ENCODE measurements at regions not wholly inside any gene's neighbourhood (a gene's known extent, or its start where the extent isn't known, plus 50 kb on each side); places are given as distances from the start of the nearest gene placed in this dataset.

GRCh38 chr17:73694491-73694890 is 50.2 kb upstream of the SDK2 start:
- no peak for TF ChIP-seq CTCF (IDR thresholded peaks at IDR 0.05; ENCODE audit: low read depth, low read length, missing control alignments)
- H3K4me3 ChIP-seq (replicated peaks; ENCODE audit: low read depth, low read length) = no peak overlapping the region
- DNase-seq (ENCODE audit: extremely low read depth, low read depth) = no peak

- no peak for DNase-seq (ENCODE audit: extremely low read depth, low read depth)
- H3K4me3 ChIP-seq (replicated peaks; ENCODE audit: low read depth, low read length) = no peak overlapping the region
- TF ChIP-seq CTCF (IDR thresholded peaks at IDR 0.05; ENCODE audit: low read depth, low read length, missing control alignments) = no peak
Observed at GRCh38 chr17:73695035-73695738, 50.9 kb upstream of the SDK2 start.

- H3K4me3 ChIP-seq (replicated peaks; ENCODE audit: low read depth, low read length) = no peak overlapping the region
- no peak for TF ChIP-seq CTCF (IDR thresholded peaks at IDR 0.05; ENCODE audit: low read depth, low read length, missing control alignments)
- DNase-seq (ENCODE audit: extremely low read depth, low read depth) = no peak
Observed at GRCh38 chr17:73696251-73696650, 52.0 kb upstream of the SDK2 start.

GRCh38 chr17:73697872-73698271 is 53.6 kb upstream of the SDK2 start:
- TF ChIP-seq CTCF (IDR thresholded peaks at IDR 0.05; ENCODE audit: low read depth, low read length, missing control alignments) = no peak
- H3K4me3 ChIP-seq (replicated peaks; ENCODE audit: low read depth, low read length) = no peak overlapping the region
- DNase-seq (ENCODE audit: extremely low read depth, low read depth) = no peak

- no peak for DNase-seq (ENCODE audit: extremely low read depth, low read depth)
- no peak overlapping the region for H3K4me3 ChIP-seq (replicated peaks; ENCODE audit: low read depth, low read length)
- no peak for TF ChIP-seq CTCF (IDR thresholded peaks at IDR 0.05; ENCODE audit: low read depth, low read length, missing control alignments)
Observed at GRCh38 chr17:73698966-73699365, 54.7 kb upstream of the SDK2 start.

GRCh38 chr17:73701701-73702100 is 57.5 kb upstream of the SDK2 start:
- no peak overlapping the region for H3K4me3 ChIP-seq (replicated peaks; ENCODE audit: low read depth, low read length)
- no peak for TF ChIP-seq CTCF (IDR thresholded peaks at IDR 0.05; ENCODE audit: low read depth, low read length, missing control alignments)
- DNase-seq (ENCODE audit: extremely low read depth, low read depth) = no peak

GRCh38 chr17:73703192-73703591 is 58.9 kb upstream of the SDK2 start:
- DNase-seq (ENCODE audit: extremely low read depth, low read depth) = no peak
- TF ChIP-seq CTCF (IDR thresholded peaks at IDR 0.05; ENCODE audit: low read depth, low read length, missing control alignments) = no peak

More at GRCh38 chr17:73703192-73703591, 58.9 kb upstream of the SDK2 start:
- H3K4me3 ChIP-seq (replicated peaks; ENCODE audit: low read depth, low read length) = no peak overlapping the region
